ENCODE measurements at regions not wholly inside any gene's neighbourhood (a gene's known extent, or its start where the extent isn't known, plus 50 kb on each side); places are given as distances from the start of the nearest gene placed in this dataset.
"Not testable (repeated sequence)": the region's sequence is repeated elsewhere in the genome, so short reads cannot be mapped to it uniquely, and the experiment has no call there.

DNA sequence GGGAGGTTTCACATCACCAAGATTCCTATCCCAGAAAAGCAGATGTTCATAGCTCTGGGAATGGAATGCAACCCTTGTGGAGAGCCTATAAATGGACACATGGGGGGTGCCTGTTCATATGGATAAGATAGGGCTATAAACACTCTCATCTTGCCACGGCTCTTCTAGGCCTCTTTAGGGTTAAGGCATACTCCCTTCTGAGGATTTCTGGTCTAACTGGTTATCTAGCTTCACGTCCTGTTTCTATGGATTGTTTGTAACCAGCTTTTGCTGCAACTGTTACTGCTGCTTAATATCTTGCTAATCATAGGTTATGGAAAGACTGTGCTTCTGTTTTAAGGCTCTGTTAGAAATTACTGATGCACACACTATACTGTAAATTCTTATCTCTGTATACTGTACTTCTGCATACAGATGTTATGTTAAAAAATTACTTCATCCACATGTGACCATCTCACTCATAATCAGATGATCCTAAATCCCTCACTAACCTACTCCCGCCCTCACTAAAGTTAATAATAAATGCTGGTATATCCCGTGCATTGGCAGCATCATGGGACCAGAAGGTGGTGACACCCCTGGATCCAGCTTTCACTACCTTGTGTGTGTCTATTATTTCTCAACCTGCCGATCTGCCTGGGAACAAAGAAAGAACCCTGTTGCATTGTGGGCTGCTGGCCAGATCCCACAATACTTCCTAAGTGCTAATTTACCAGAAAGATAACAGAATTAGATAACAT is 68.7 kb downstream of the PRKAB2 start:
- H3K36me3 ChIP-seq; H3K9me3 ChIP-seq; DNase-seq; H3K4me1 ChIP-seq; H3K4me3 ChIP-seq (ENCODE audit: low read depth, low read length); H3K27me3 ChIP-seq: not testable (repeated sequence)

DNA sequence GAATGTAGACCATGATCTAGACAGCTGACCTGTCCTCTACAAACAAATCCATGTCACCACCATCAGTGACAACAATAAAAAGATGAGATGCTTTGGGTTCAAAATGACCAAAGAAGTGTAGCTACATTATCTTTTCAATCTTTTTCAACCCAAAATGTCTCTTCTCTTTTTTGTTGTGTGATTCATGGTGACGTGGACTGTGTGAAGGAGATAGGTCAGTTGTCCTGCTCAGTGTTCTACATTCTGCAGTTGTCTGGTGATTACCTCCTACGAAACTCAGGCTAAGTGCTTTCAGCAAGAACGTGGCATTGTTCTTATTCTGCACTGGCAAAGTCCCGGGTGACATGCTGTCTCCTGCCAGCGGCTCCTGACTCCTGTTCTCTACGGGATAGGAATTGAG is 73.1 kb downstream of the PRKAB2 start:
- H3K9me3 ChIP-seq = 0 out of 2 replicates have a peak, but pooled peaks cover 2% of the 10 kb centered on the region
- no peaks in the 10 kb centered on the region for H3K4me1 ChIP-seq
- H3K27me3 ChIP-seq = no peaks in the 10 kb centered on the region; the same call in 1 of the 2 replicates
- no peak for DNase-seq
- TF ChIP-seq, protein P1, sequence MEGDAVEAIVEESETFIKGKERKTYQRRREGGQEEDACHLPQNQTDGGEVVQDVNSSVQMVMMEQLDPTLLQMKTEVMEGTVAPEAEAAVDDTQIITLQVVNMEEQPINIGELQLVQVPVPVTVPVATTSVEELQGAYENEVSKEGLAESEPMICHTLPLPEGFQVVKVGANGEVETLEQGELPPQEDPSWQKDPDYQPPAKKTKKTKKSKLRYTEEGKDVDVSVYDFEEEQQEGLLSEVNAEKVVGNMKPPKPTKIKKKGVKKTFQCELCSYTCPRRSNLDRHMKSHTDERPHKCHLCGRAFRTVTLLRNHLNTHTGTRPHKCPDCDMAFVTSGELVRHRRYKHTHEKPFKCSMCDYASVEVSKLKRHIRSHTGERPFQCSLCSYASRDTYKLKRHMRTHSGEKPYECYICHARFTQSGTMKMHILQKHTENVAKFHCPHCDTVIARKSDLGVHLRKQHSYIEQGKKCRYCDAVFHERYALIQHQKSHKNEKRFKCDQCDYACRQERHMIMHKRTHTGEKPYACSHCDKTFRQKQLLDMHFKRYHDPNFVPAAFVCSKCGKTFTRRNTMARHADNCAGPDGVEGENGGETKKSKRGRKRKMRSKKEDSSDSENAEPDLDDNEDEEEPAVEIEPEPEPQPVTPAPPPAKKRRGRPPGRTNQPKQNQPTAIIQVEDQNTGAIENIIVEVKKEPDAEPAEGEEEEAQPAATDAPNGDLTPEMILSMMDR (IDR thresholded peaks at IDR 0.05; ENCODE audit: low read depth, low read length) = no peak
- H3K4me3 ChIP-seq (ENCODE audit: low read depth, low read length) = no peak overlapping the region
- H3K36me3 ChIP-seq = no peaks in the 10 kb centered on the region

DNA sequence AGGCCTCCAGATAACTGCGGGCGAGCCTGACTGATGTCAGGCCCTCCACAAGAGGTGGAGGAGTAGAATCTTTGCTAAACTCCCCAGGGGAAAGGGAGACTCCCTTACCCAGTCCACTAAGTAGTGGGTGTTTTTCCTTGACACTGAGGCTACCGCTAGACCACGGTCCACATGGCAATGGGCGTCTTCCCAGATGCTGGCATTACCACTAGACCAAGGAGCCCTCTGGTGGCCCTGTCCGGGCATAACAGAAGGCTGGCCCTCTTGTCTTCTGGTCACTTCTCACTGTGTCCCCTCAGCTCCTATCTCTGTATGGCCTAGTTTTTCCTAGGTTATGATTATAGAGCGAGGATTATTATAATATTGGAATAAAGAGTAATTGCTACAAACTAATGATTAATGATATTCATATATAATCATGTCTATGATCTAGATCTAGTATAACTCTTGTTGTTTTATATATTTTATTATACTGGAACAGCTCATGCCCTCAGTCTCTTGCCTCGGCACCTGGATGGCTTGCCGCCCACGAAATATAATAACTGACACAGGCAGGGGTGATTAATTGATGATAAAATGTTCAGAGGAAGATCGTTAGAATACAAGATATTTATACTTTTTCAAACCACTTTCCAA is 73.8 kb downstream of the PRKAB2 start:
- not testable (repeated sequence) for H3K36me3 ChIP-seq; H3K9me3 ChIP-seq; H3K4me3 ChIP-seq (ENCODE audit: low read depth, low read length); H3K27me3 ChIP-seq; H3K4me1 ChIP-seq
- DNase-seq = peak; percentile 63
- TF ChIP-seq, protein P1 (IDR thresholded peaks at IDR 0.05; ENCODE audit: low read depth, low read length) = peak; percentile 59

DNA sequence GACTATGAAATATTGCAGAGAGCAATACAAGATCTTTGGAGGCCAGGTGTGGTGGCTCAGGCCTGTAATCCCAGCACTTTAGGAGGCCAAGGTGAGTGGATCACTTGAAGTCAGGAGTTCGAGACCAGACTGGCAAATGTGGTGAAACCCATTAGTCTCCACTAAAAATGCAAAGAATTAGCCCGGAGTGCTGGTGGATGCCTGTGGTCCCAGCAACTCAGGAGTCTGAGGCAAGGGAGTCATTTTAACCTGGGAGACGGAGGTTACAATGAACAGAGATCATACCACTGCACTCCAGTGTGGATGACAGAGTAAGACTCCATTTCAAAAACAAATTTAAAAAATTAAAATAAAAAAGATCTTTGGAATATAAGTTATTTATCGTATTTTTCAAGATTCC is 76.6 kb downstream of the PRKAB2 start:
- Histone ChIP-seq H3K27me3 (peaks cover 3% of the 10 kb centered on the region; the same call in 1 of the 2 replicates), H3K36me3 (no peaks in the 10 kb centered on the region), H3K9me3 (0 out of 2 replicates have a peak, but pooled peaks cover 2% of the 10 kb centered on the region), H3K4me3 (ENCODE audit: low read depth, low read length) (no peak overlapping the region), H3K4me1 (no peaks in the 10 kb centered on the region)
- DNase-seq = no peak
- TF ChIP-seq, protein P1 (IDR thresholded peaks at IDR 0.05; ENCODE audit: low read depth, low read length) = no peak

DNA sequence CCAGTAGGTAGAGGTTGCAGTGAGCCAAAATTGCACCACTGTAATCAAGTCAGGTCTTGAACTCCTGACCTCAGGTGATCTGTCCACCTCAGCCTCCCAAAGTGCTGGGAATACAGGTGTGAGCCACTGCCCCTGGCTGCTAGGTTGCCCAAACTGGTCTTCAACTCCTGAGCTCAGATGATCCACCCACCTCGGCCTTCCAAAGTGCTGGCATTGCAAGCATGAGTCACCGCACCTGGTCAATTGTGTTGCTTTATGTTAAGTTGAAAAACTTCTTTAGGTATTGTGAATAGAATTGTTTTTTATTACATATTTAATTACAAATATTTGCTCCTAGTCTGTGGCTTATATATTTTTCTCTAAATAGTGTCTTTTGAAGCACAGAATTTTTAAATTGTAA is 80.5 kb downstream of the PRKAB2 start:
- Histone ChIP-seq H3K4me3 (ENCODE audit: low read depth, low read length) (no peak overlapping the region), H3K36me3 (no peaks in the 10 kb centered on the region), H3K4me1 (no peaks in the 10 kb centered on the region), H3K9me3 (no peaks in the 10 kb centered on the region), H3K27me3 (peaks cover 17% of the 10 kb centered on the region)
- no peak for DNase-seq
- TF ChIP-seq, protein P1 (IDR thresholded peaks at IDR 0.05; ENCODE audit: low read depth, low read length) = no peak

DNA sequence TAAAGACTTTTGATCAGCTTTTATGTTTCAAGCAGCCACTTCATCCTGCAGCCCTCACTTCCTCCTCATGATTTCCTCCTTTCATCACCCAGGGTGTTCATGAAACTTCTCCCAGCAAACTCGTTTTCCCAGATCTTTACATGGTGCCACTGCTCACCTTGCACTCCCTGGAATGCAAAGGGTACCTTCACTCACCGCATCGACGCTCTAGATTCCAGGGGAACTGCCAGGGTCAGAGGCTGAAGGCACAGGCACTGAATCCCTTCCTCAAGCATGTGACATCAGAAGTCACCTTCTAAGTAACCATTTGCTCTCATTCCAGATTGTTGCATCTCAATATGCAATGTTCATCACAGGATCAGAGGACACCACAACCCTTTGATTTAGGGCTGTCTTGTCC is 82.8 kb downstream of the PRKAB2 start:
- Histone ChIP-seq H3K36me3 (no peaks in the 10 kb centered on the region), H3K27me3 (peaks cover 32% of the 10 kb centered on the region), H3K9me3 (no peaks in the 10 kb centered on the region), H3K4me1 (no peaks in the 10 kb centered on the region), H3K4me3 (ENCODE audit: low read depth, low read length) (no peak overlapping the region)
- no peak for DNase-seq
- TF ChIP-seq, protein P1 (IDR thresholded peaks at IDR 0.05; ENCODE audit: low read depth, low read length) = no peak

Measured in BE2C (cell line).